ENCODE measurements at regions not wholly inside any gene's neighbourhood (a gene's known extent, or its start where the extent isn't known, plus 50 kb on each side); places are given as distances from the start of the nearest gene placed in this dataset.

DNA sequence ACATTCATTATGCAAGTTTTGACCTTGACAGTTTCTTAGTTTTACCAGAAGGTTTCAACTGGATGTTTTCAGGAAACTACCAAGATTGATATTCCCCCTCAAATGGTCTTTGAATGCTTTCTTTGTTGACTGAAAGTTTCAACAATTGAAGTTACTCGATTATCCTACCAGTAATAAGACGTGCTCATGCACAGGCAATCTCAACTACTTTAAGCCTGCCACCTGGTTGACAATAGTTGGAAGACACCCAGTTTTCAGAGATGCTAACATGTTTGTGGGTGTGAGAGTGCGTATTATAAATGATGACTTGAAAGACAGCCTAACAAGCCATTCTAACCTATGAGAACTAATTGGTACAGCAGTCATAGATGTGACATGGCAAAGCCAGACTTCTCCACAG, 73.4 kb upstream of the ITPRID1 start:
- Histone ChIP-seq H3K9me3 (ENCODE audit: control insufficient read depth in 2 of 3, insufficient read depth in 1 of 3, low read length in 3 of 3) (no peaks in the 10 kb centered on the region), H3K4me1 (ENCODE audit: control insufficient read depth in 2 of 3, insufficient read depth in 2 of 3, low read depth in 1 of 3, low read length in 3 of 3) (no peaks in the 10 kb centered on the region), H3K36me3 (ENCODE audit: control insufficient read depth in 2 of 3, insufficient read depth in 3 of 3, low read length in 3 of 3) (no peaks in the 10 kb centered on the region), H3K4me3 (ENCODE audit: low read length in 3 of 3) (no peak overlapping the region), H3K27me3 (ENCODE audit: control insufficient read depth, insufficient read depth, low read length) (no peaks in the 10 kb centered on the region), H3K9ac (ENCODE audit: low read length in 3 of 3) (no peak overlapping the region), H3K27ac (ENCODE audit: low read depth in 2 of 2, low read length in 2 of 2) (no peak overlapping the region)
- intact Hi-C loops (cut with DNase I): no loop called here
- TF ChIP-seq, protein P1, sequence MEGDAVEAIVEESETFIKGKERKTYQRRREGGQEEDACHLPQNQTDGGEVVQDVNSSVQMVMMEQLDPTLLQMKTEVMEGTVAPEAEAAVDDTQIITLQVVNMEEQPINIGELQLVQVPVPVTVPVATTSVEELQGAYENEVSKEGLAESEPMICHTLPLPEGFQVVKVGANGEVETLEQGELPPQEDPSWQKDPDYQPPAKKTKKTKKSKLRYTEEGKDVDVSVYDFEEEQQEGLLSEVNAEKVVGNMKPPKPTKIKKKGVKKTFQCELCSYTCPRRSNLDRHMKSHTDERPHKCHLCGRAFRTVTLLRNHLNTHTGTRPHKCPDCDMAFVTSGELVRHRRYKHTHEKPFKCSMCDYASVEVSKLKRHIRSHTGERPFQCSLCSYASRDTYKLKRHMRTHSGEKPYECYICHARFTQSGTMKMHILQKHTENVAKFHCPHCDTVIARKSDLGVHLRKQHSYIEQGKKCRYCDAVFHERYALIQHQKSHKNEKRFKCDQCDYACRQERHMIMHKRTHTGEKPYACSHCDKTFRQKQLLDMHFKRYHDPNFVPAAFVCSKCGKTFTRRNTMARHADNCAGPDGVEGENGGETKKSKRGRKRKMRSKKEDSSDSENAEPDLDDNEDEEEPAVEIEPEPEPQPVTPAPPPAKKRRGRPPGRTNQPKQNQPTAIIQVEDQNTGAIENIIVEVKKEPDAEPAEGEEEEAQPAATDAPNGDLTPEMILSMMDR (IDR thresholded peaks at IDR 0.05; ENCODE audit: borderline replicate concordance, extremely low read depth, insufficient read depth): no peak
- DNase-seq: no peak
- no peak for FAIRE-seq

DNA sequence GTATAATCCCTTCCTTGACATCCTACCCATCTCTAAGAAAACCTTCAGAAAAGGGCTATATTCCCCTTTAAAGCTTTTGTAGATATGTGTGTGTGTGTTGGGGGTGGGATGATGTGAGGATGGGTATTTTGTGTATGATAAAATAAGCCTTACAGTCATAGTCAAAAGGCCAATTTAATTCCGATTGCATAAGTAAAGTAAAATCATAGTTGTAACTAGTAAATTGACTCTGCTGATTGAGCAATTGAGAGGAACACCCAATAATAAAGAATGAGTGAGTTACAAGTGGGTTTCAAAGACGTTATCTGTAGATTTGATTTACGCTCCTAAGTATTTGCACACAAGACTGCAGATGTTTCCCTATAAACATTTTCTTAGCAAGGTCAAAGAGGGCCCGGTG, 71.3 kb upstream of the ITPRID1 start:
- H3K27ac ChIP-seq (ENCODE audit: low read depth in 2 of 2, low read length in 2 of 2): no peak overlapping the region
- no peaks in the 10 kb centered on the region for H3K4me1 ChIP-seq (ENCODE audit: control insufficient read depth in 2 of 3, insufficient read depth in 2 of 3, low read depth in 1 of 3, low read length in 3 of 3)
- TF ChIP-seq, protein P1 (IDR thresholded peaks at IDR 0.05; ENCODE audit: borderline replicate concordance, extremely low read depth, insufficient read depth): no peak
- FAIRE-seq: no peak
- no peak overlapping the region for H3K4me3 ChIP-seq (ENCODE audit: low read length in 3 of 3)
- intact Hi-C loops (cut with DNase I): no loop called here
- no peaks in the 10 kb centered on the region for H3K9me3 ChIP-seq (ENCODE audit: control insufficient read depth in 2 of 3, insufficient read depth in 1 of 3, low read length in 3 of 3)
- H3K27me3 ChIP-seq (ENCODE audit: control insufficient read depth, insufficient read depth, low read length): no peaks in the 10 kb centered on the region
- H3K9ac ChIP-seq (ENCODE audit: low read length in 3 of 3): no peak overlapping the region
- no peaks in the 10 kb centered on the region for H3K36me3 ChIP-seq (ENCODE audit: control insufficient read depth in 2 of 3, insufficient read depth in 3 of 3, low read length in 3 of 3)
- no peak for DNase-seq

DNA sequence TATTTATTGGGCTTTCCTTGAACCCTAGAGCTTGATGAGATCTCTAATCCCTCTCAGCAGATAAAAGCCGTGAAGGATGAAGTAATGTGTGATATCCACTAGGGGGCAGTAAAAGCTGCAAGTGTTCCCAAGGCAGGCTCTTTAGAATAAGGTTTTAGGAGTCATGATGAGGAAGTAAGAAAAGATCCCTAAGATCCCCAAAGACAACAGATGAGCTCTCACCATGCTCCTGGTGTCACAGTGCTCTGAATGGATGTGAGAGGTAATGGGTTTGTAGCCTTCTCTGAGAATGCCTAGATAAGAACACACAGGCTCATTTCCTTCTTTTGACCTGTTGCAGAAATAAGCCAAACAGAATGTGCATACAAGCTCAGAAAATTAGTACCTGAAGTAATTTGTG, 70.4 kb upstream of the ITPRID1 start:
- TF ChIP-seq, protein P1 (IDR thresholded peaks at IDR 0.05; ENCODE audit: borderline replicate concordance, extremely low read depth, insufficient read depth): peak; percentile 69
- H3K36me3 ChIP-seq (ENCODE audit: control insufficient read depth in 2 of 3, insufficient read depth in 3 of 3, low read length in 3 of 3): no peaks in the 10 kb centered on the region
- no peak overlapping the region for H3K27ac ChIP-seq (ENCODE audit: low read depth in 2 of 2, low read length in 2 of 2)
- FAIRE-seq (no peak), DNase-seq (peak in 3 of 5 donors; percentile 15 to 73 (median 46))
- no peak overlapping the region for H3K9ac ChIP-seq (ENCODE audit: low read length in 3 of 3)
- H3K4me3 ChIP-seq (ENCODE audit: low read length in 3 of 3): no peak overlapping the region
- intact Hi-C loops (cut with DNase I): no loop called here
- H3K9me3 ChIP-seq (ENCODE audit: control insufficient read depth in 2 of 3, insufficient read depth in 1 of 3, low read length in 3 of 3): no peaks in the 10 kb centered on the region
- H3K4me1 ChIP-seq (ENCODE audit: control insufficient read depth in 2 of 3, insufficient read depth in 2 of 3, low read depth in 1 of 3, low read length in 3 of 3): no peaks in the 10 kb centered on the region
- no peaks in the 10 kb centered on the region for H3K27me3 ChIP-seq (ENCODE audit: control insufficient read depth, insufficient read depth, low read length)

DNA sequence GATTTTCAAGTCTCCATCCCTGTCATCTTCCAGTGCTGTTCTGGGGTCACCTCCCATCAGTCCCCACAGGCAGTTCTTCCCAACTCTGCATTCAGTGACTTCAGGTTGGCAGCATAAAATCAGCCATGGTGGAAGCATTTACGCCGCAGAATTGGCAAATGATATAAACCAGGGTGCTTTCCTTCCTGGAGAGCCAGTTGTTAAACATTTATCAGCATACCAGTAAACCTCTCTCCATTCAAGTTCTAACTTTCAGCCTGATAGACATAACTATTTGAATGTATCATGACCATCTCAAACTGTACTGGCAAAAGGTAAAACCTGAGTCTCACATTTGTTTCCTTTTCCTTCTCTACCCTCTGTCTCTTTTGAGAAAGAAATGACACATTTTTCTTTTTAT, 69.7 kb upstream of the ITPRID1 start:
- Histone ChIP-seq H3K4me1 (ENCODE audit: control insufficient read depth in 2 of 3, insufficient read depth in 2 of 3, low read depth in 1 of 3, low read length in 3 of 3) (no peaks in the 10 kb centered on the region), H3K4me3 (ENCODE audit: low read length in 3 of 3) (no peak overlapping the region), H3K27ac (ENCODE audit: low read depth in 2 of 2, low read length in 2 of 2) (no peak overlapping the region), H3K9ac (ENCODE audit: low read length in 3 of 3) (no peak overlapping the region), H3K9me3 (ENCODE audit: control insufficient read depth in 2 of 3, insufficient read depth in 1 of 3, low read length in 3 of 3) (no peaks in the 10 kb centered on the region), H3K36me3 (ENCODE audit: control insufficient read depth in 2 of 3, insufficient read depth in 3 of 3, low read length in 3 of 3) (no peaks in the 10 kb centered on the region), H3K27me3 (ENCODE audit: control insufficient read depth, insufficient read depth, low read length) (no peaks in the 10 kb centered on the region)
- FAIRE-seq: no peak
- no peak for DNase-seq
- TF ChIP-seq, protein P1 (IDR thresholded peaks at IDR 0.05; ENCODE audit: borderline replicate concordance, extremely low read depth, insufficient read depth): no peak
- intact Hi-C loops (cut with DNase I): no loop called here
